Lower leg skin (tissue), 4 donors: ENCODE measurements at regions not wholly inside any gene's neighbourhood (a gene's known extent, or its start where the extent isn't known, plus 50 kb on each side); places are given as distances from the start of the nearest gene placed in this dataset.

ENCODE experiments used
- DNase-seq, 2 donors: peaks; one replicate each; pipeline ENCODE4 v3.0.0-alpha.2; 2019; ENCODE audit warnings: low spot score in 2 of 2
- H3K4me3 ChIP-seq: fragments of 200-600 bp; sonication (generic); 2 replicates; pipeline ENCODE4 v1.5.1; 2017; ENCODE audit warnings: mild to moderate bottlenecking, low read depth; ENCODE audit not compliant: poor library complexity, severe bottlenecking
- CTCF ChIP-seq, 3 donors: fragments of 450-650 bp; IDR thresholded peaks; one replicate each; pipeline ENCODE4 v1.5.1; 2016; ENCODE audit warnings: antibody characterized with exemption in 3 of 3, mild to moderate bottlenecking in 3 of 3, moderate library complexity in 2 of 3
- POLR2A ChIP-seq, 2 donors: fragments of 450-650 bp; IDR thresholded peaks; one replicate each; pipeline ENCODE4 v1.6.1; 2016 to 2017; ENCODE audit warnings: antibody characterized with exemption in 2 of 2, mild to moderate bottlenecking in 1 of 2, moderate library complexity in 1 of 2
- WGBS, 2 donors: methylation state at CpG; one replicate each; pipeline ENCODE4 v1.1.5; 2018; 5-methylcytosine and 5-hydroxymethylcytosine counted together
- intact Hi-C: fragments of 100-400 bp; cut with DNase I; formaldehyde crosslinking; loops from one replicate; pipeline ENCODE4 v1.15.0; 2023; ENCODE audit warnings: low total_unique reads

GRCh38 chr11:45482331-45482730 lies 183.1 kb downstream of the CHST1 start:
- TF ChIP-seq POLR2A (IDR thresholded peaks at IDR 0.05) (no peak), CTCF (IDR thresholded peaks at IDR 0.05) (no peak)
- DNase-seq = peak in 1 of 2 donors; percentile 39
- intact Hi-C loops = no loop called here
- 74 to 75% methylated on average over 7 of the region's 7 CpGs for WGBS, 2 donors
- H3K4me3 ChIP-seq = no peak overlapping the region

- no peak overlapping the region for H3K4me3 ChIP-seq
- TF ChIP-seq CTCF (IDR thresholded peaks at IDR 0.05) = no peak
- TF ChIP-seq POLR2A (IDR thresholded peaks at IDR 0.05) = no peak
- 77 to 79% methylated on average over 3 of the region's 3 CpGs for WGBS, 2 donors
- intact Hi-C loops = no loop called here
- peak in 1 of 2 donors; percentile 32 for DNase-seq
Measured at GRCh38 chr11:45481026-45481425, 184.4 kb downstream of the CHST1 start.

- DNase-seq = no peak
- 63 to 89% methylated on average over 1 of the region's 1 CpG for WGBS, 2 donors
- intact Hi-C loops = no loop called here
- H3K4me3 ChIP-seq = no peak overlapping the region
- no peak for TF ChIP-seq CTCF (IDR thresholded peaks at IDR 0.05)
- no peak for TF ChIP-seq POLR2A (IDR thresholded peaks at IDR 0.05)
Measured at GRCh38 chr11:45477588-45477987, 187.8 kb downstream of the CHST1 start.

- TF ChIP-seq POLR2A (IDR thresholded peaks at IDR 0.05) (no peak), CTCF (IDR thresholded peaks at IDR 0.05) (no peak)
Measured at GRCh38 chr11:45476126-45476525, 189.3 kb downstream of the CHST1 start.

GRCh38 chr11:45475173-45475572 lies 189.0 kb upstream of the SYT13 start:
- no peak overlapping the region for H3K4me3 ChIP-seq
- intact Hi-C loops = no loop called here
- no peak for DNase-seq
- WGBS, 2 donors = 75 to 80% methylated on average over 2 of the region's 2 CpGs
- TF ChIP-seq POLR2A (IDR thresholded peaks at IDR 0.05) (no peak), CTCF (IDR thresholded peaks at IDR 0.05) (no peak)

More at GRCh38 chr11:45476126-45476525, 189.3 kb downstream of the CHST1 start:
- 85 to 93% methylated on average over 2 of the region's 2 CpGs for WGBS, 2 donors
- H3K4me3 ChIP-seq = no peak overlapping the region
- intact Hi-C loops = no loop called here
- no peak for DNase-seq

- TF ChIP-seq POLR2A (IDR thresholded peaks at IDR 0.05) (no peak), CTCF (IDR thresholded peaks at IDR 0.05) (no peak)
- 55 to 69% methylated on average over 3 of the region's 3 CpGs for WGBS, 2 donors
- intact Hi-C loops = no loop called here
- no peak for DNase-seq
- H3K4me3 ChIP-seq = no peak overlapping the region
Measured at GRCh38 chr11:45473341-45473895, 187.3 kb upstream of the SYT13 start.
